ENCODE measurements at regions not wholly inside any gene's neighbourhood (a gene's known extent, or its start where the extent isn't known, plus 50 kb on each side); places are given as distances from the start of the nearest gene placed in this dataset.

- no peak for DNase-seq (ENCODE audit: low read depth)
- no peak overlapping the region for H3K4me3 ChIP-seq (ENCODE audit: low read depth, low read length)
Measured at GRCh38 chr19:28960586-28960985, 252.4 kb downstream of the UQCRFS1 start.

DNA sequence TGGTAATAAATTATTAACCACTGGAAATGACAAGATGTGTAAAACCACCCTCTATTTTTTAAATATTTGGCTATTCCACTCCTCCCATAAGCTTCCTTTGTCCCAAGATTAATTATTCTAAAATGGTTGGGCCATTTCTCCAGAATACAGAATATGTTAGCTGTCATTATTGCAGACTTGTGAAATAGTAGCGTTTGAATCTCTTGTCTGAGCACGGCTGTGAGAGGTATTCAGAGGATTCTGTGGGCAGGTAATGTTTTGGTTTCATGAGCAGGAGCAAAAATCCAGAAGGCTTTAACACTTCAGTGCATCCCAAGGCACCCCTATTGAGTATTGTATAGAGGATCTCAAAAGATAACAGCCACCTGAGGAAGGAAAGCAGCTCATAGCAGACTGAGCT, 256.0 kb downstream of the UQCRFS1 start:
- no peak overlapping the region for H3K4me3 ChIP-seq (ENCODE audit: low read depth, low read length)
- no peak for DNase-seq (ENCODE audit: low read depth)

DNA sequence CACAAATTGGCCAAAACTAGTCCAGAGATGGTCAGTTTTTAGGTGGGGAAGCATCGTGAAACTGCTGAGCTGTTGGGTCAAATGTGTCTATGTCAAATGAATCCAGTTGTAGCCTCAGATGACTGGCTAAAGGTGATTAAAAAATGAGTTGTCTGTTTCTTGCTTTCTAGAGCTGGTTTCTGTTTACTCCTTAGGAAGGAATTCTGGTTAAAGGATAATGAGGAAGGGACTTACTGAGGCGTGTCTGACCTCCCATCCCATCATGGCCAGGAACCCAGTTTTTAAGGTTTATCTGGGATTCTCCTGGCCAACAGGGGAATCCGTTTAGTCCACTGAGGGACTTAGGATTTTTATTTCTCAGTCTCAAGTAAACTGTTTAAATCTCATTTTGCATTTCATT, 256.5 kb downstream of the UQCRFS1 start:
- H3K4me3 ChIP-seq (ENCODE audit: low read depth, low read length) = no peak overlapping the region
- no peak for DNase-seq (ENCODE audit: low read depth)

GRCh38 chr19:28949535-28949934, 263.4 kb downstream of the UQCRFS1 start:
- no peak for DNase-seq (ENCODE audit: low read depth)
- H3K4me3 ChIP-seq (ENCODE audit: low read depth, low read length) = no peak overlapping the region

GRCh38 chr19:28949027-28949426, 263.9 kb downstream of the UQCRFS1 start:
- no peak for DNase-seq (ENCODE audit: low read depth)
- H3K4me3 ChIP-seq (ENCODE audit: low read depth, low read length) = no peak overlapping the region

DNA sequence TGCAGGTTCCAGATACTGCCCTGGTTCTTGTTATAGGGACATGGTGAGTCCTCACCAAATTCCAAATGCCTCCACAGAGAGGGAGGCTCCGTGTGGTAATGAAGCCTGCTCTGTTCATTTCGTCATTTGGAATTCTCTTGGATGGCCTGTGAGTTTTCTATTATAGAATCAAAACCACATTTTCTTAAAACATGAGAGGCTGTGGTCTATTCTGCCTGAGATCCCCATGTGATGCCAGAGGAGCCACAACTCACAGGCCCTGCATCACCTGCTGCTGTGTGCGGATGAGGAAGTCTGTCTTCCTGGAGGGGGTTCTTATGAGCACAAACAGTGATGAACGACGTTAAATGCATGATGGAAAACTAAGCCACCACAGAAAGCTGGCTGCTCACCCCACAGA, 264.4 kb downstream of the UQCRFS1 start:
- H3K4me3 ChIP-seq (ENCODE audit: low read depth, low read length) = no peak overlapping the region
- no peak for DNase-seq (ENCODE audit: low read depth)

GRCh38 chr19:28948026-28948425, 264.9 kb downstream of the UQCRFS1 start:
- no peak for DNase-seq (ENCODE audit: low read depth)
- H3K4me3 ChIP-seq (ENCODE audit: low read depth, low read length) = no peak overlapping the region

GRCh38 chr19:28943651-28944050, 269.3 kb downstream of the UQCRFS1 start:
- DNase-seq (ENCODE audit: low read depth) = no peak

DNA sequence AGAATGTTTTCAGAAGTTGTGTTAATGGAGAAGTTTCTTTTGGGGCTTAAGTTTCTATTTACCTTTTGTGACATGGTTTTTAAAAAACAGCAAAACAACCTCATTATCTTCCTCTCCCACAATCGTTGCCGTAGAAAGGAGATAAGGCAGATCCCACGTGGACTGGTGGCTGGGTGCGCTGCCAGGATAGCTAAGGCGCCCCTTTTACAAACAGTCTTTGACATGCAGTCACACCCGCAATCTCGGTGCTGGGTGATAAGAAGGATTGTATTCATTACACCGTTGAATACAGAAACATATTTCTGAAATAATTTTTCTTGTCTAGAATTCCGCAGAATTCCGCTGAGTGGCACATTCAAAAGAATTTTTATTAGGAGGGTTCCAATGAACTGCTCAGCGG, 271.1 kb downstream of the UQCRFS1 start:
- DNase-seq (ENCODE audit: low read depth) = no peak
- H3K4me3 ChIP-seq (ENCODE audit: low read depth, low read length) = no peak overlapping the region

More at GRCh38 chr19:28943651-28944050, 269.3 kb downstream of the UQCRFS1 start:
- no peak overlapping the region for H3K4me3 ChIP-seq (ENCODE audit: low read depth, low read length)

DNA sequence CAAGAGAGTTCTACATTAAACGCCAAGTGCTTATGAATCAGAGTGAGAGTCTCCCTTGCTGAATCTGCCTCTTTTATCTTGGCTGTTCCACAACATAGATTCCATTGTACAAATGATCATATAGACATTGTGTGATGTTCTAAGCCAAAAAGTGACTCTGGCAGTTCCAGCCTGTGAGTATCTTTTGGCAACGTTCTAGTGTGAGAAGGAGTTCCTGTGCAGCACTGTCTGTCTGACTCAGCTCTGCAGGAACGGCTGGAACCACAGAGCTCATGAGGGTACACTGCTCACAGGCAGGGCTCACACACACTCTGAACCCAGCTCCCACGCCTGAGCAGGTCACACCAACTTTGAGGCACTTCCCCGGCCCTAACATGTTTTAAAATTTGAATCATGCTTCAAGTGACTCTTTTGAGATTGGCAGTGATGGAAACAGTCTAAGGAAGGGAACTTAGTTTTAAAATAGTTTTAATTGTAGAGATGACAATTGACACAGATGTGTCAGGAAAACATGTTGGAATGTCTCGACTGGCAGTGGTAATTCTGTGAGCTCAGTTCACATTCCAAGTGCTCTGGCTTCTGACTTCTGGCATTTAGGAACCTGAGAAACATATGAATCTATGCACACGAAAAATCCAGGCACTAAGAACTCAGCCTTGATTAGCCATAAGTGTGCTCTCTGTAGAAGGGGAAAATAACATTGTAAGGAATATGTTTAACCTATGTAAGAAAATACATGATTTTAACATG, 272.0 kb downstream of the UQCRFS1 start:
- H3K4me3 ChIP-seq (ENCODE audit: low read depth, low read length) = no peak overlapping the region
- DNase-seq (ENCODE audit: low read depth) = peak; percentile 82

GRCh38 chr19:28939236-28939635, 273.7 kb downstream of the UQCRFS1 start:
- no peak overlapping the region for H3K4me3 ChIP-seq (ENCODE audit: low read depth, low read length)

DNA sequence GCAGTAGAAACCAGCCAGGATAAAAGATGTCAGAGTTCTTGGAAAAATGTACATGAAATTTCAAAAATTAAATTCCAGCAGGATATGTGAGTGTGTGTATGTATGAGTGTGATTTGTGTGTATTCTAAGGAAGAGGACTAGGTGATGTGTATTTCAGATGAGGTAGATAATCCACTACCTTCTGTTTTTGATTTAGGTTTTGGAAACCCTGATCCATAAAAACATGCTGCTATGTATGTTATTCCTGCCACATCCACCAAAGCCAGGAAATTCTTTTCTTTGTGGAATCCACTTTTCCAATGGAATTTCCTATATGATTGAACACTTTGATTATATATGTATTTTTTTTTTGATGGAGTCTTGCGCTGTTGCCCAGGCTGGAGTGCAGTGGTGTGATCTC, 276.9 kb downstream of the UQCRFS1 start:
- DNase-seq (ENCODE audit: low read depth) = no peak

More at GRCh38 chr19:28939236-28939635, 273.7 kb downstream of the UQCRFS1 start:
- no peak for DNase-seq (ENCODE audit: low read depth)

GRCh38 chr19:28934631-28935030, 278.3 kb downstream of the UQCRFS1 start:
- no peak for DNase-seq (ENCODE audit: low read depth)
- H3K4me3 ChIP-seq (ENCODE audit: low read depth, low read length) = no peak overlapping the region

More for the DNA sequence above, 276.9 kb downstream of the UQCRFS1 start:
- no peak overlapping the region for H3K4me3 ChIP-seq (ENCODE audit: low read depth, low read length)

DNA sequence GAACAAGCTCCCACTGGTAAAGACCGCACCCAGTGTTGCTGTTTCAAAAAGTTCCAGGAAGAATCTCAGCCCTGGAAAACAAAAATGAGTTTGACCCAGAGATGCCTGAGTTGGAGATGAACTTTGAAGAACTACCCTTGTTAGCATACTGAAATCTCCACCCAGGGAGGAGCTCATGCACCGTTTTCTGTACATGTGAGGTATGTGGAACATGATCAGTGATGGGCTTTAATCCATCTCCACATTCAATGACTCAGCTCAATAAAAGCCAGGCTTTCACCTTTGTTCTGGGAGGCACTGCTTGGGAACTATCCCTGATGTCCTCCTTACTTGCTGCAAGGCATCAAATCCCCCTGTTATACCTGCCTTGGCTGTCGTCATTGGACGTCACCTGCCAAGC, 279.9 kb downstream of the UQCRFS1 start:
- no peak for DNase-seq (ENCODE audit: low read depth)
- no peak overlapping the region for H3K4me3 ChIP-seq (ENCODE audit: low read depth, low read length)

GRCh38 chr19:28932446-28932845, 280.5 kb downstream of the UQCRFS1 start:
- no peak for DNase-seq (ENCODE audit: low read depth)
- H3K4me3 ChIP-seq (ENCODE audit: low read depth, low read length) = no peak overlapping the region

- peak; percentile 17 for DNase-seq (ENCODE audit: low read depth)
- no peak overlapping the region for H3K4me3 ChIP-seq (ENCODE audit: low read depth, low read length)
Measured at GRCh38 chr19:28929006-28929405, 283.9 kb downstream of the UQCRFS1 start.

DNA sequence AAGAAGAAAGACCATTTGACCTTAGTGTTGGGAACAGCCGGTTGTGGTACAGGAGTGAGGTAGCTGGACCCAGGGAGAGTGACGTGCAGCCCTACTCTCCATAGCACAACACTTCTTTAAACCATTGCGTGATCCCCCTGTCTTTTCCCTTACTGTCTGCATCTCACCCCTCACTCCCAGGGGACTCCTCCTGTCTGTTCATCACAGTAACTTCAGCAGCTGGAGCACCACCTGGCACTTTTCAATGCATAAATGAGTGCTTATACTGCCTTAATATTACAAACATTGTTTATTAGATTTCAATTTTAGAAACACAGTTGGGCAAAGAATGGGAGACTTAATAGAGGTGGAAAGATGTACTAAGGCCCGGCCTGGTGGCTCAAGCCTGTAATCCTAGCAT, 285.5 kb downstream of the UQCRFS1 start:
- DNase-seq (ENCODE audit: low read depth) = no peak
- no peak overlapping the region for H3K4me3 ChIP-seq (ENCODE audit: low read depth, low read length)

- H3K4me3 ChIP-seq (ENCODE audit: low read depth, low read length) = no peak overlapping the region
- DNase-seq (ENCODE audit: low read depth) = no peak
Measured at GRCh38 chr19:28920269-28921066, 292.5 kb downstream of the UQCRFS1 start.

DNA sequence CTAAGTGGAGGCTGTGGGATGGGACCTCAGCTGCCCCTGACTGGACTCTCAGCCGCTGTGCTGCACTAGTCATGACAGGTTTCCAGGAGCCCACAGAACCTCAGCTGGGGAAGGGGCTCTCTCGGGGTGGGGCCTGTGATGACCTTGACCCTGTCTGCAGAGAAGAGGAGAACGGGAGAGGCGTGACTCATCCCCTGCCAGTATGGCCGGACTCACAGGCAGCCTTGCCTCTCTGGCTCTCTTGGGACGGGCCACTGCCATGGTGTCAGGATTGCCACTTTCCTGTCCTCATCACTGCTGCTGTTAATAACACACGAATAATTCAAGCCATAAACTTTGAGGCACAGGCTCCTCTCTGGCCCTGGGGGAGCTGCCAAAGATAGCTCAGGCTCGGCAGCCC, 295.3 kb downstream of the UQCRFS1 start:
- no peak overlapping the region for H3K4me3 ChIP-seq (ENCODE audit: low read depth, low read length)

DNA sequence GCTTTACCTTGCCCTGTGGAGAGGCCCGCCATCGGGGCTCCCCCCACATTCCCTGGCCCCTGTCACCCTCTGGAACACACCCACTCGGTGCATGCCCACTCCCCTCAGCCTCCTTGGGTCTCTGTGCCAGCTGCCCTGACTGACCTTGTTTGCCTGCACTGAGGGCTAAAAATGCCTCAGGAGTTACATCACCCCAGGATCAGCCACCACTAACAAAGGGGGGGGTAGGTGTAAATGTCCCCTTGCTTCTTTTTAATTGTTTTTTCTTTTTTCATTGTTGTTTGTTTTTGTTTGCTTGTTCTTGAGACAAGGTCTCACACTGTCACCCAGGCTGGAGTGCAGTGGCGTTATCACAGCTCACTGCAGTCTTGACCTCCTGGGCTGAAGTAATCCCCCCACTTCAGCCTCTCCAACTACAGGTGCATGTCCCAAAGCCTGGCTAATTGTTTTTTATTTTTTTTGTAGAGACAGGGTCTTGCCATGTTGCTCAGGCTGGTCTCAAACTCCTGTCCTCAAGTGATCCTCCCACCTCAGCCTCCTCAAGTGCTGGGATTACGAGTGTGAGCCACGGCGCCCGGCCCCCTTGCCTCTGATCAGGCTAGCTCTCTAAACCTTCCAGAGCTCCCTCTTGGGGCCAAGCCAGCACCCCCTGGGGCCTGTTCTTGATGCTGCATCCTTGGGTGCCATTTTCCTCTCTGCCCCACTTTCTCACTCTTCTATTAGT, 297.1 kb downstream of the UQCRFS1 start:
- no peak overlapping the region for H3K4me3 ChIP-seq (ENCODE audit: low read depth, low read length)
- no peak for DNase-seq (ENCODE audit: low read depth)

More for the DNA sequence above, 295.3 kb downstream of the UQCRFS1 start:
- DNase-seq (ENCODE audit: low read depth) = no peak
